DMS79 (cell line): ENCODE measurements at regions not wholly inside any gene's neighbourhood (a gene's known extent, or its start where the extent isn't known, plus 50 kb on each side); places are given as distances from the start of the nearest gene placed in this dataset.

Experiments used
- DNase-seq: peaks from one replicate; lab custom pipeline; 2025; lab: John Stamatoyannopoulos, UW

GRCh38 chr14:42931308-42931707 is 1324.6 kb downstream of the LRFN5 start:
- DNase-seq = no peak

- peak; percentile 96 for DNase-seq
These were observed 1323.3 kb downstream of the LRFN5 start for GRCh38 chr14:42929806-42930480.

- DNase-seq = no peak
These were observed 1320.6 kb downstream of the LRFN5 start for GRCh38 chr14:42927313-42927712.

- DNase-seq = no peak
These were observed 1315.2 kb downstream of the LRFN5 start for GRCh38 chr14:42921901-42922300.

- no peak for DNase-seq
These were observed 1311.9 kb downstream of the LRFN5 start for GRCh38 chr14:42918615-42919014.

GRCh38 chr14:42911642-42912041 is 1305.0 kb downstream of the LRFN5 start:
- no peak for DNase-seq

GRCh38 chr14:42909659-42910058 is 1303.0 kb downstream of the LRFN5 start:
- DNase-seq = no peak

- DNase-seq = no peak
These were observed 1286.5 kb downstream of the LRFN5 start for GRCh38 chr14:42893183-42893582.

GRCh38 chr14:42884100-42884499 is 1277.4 kb downstream of the LRFN5 start:
- DNase-seq = no peak

GRCh38 chr14:42877716-42878115 is 1271.0 kb downstream of the LRFN5 start:
- DNase-seq = no peak

GRCh38 chr14:42872786-42873185 is 1266.1 kb downstream of the LRFN5 start:
- DNase-seq = no peak

- no peak for DNase-seq
These were observed 1263.0 kb downstream of the LRFN5 start for GRCh38 chr14:42869681-42870080.

GRCh38 chr14:42862114-42862513 is 1255.4 kb downstream of the LRFN5 start:
- no peak for DNase-seq

GRCh38 chr14:42860371-42860770 is 1253.7 kb downstream of the LRFN5 start:
- no peak for DNase-seq

- no peak for DNase-seq
These were observed 1249.4 kb downstream of the LRFN5 start for GRCh38 chr14:42856106-42856505.

- no peak for DNase-seq
These were observed 1248.4 kb downstream of the LRFN5 start for GRCh38 chr14:42855085-42855484.

GRCh38 chr14:42854061-42854460 is 1247.4 kb downstream of the LRFN5 start:
- no peak for DNase-seq

GRCh38 chr14:42848652-42849051 is 1242.0 kb downstream of the LRFN5 start:
- no peak for DNase-seq

- DNase-seq = no peak
These were observed 1208.1 kb downstream of the LRFN5 start for GRCh38 chr14:42814817-42815216.

GRCh38 chr14:42806909-42807315 is 1200.2 kb downstream of the LRFN5 start:
- DNase-seq = peak; percentile 93

GRCh38 chr14:42804141-42804540 is 1197.5 kb downstream of the LRFN5 start:
- DNase-seq = peak; percentile 90

- no peak for DNase-seq
These were observed 1195.7 kb downstream of the LRFN5 start for GRCh38 chr14:42802346-42802745.

GRCh38 chr14:42792166-42792565 is 1185.5 kb downstream of the LRFN5 start:
- DNase-seq = no peak

- DNase-seq = no peak
These were observed 1176.1 kb downstream of the LRFN5 start for GRCh38 chr14:42782754-42783153.
